ENCODE measurements at regions not wholly inside any gene's neighbourhood (a gene's known extent, or its start where the extent isn't known, plus 50 kb on each side); places are given as distances from the start of the nearest gene placed in this dataset.

- DNase-seq: no peak
These were observed 226.1 kb upstream of the CDH20 start for GRCh38 chr18:61107113-61107512.

DNA sequence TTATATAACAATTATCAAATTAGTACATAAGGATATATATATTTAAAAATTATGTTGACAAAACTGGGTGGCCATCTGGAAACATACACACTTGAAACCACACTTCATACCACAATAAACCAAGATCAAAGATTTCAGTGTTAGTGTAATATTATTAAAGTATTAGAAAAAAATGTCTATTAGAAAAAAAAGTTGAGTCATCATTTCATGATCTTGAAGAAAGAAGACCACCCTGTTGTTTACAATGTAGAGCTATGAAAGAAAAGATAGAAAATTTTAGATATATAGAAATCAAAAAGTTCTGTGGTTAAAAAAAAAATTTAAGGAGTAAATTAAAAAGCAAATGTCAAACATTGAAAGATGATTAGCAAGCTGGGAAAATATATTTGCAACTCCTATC, 224.5 kb upstream of the CDH20 start:
- DNase-seq: no peak

GRCh38 chr18:61123309-61123708, 209.9 kb upstream of the CDH20 start:
- no peak for DNase-seq

GRCh38 chr18:61127714-61128467, 205.3 kb upstream of the CDH20 start:
- DNase-seq: peak; percentile 53 to 84

GRCh38 chr18:61129001-61129400, 204.2 kb upstream of the CDH20 start:
- no peak for DNase-seq

GRCh38 chr18:61132031-61132430, 201.2 kb upstream of the CDH20 start:
- peak in 1 of 2 experiments; percentile 7 for DNase-seq

DNA sequence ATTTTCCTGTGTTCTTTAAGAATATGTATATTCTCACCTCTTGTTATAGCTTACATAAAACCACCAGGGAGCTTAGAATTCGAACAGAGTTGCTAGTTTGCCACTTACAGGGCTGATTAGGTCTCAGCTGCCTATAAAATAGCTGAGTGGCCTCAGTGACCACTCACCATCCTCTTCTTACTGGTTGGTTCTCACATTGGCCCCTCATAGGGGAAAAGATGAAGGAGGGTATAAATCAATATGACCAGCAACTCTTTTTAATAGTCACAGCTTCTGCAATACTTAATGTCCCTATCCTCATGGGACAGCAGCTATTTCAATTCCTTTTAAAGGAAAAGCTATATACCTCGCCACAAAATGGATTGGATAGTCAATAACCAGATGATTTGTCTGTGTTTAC, 199.4 kb upstream of the CDH20 start:
- no peak for DNase-seq

- DNase-seq: no peak
These were observed 196.4 kb upstream of the CDH20 start for GRCh38 chr18:61136711-61137251.

DNA sequence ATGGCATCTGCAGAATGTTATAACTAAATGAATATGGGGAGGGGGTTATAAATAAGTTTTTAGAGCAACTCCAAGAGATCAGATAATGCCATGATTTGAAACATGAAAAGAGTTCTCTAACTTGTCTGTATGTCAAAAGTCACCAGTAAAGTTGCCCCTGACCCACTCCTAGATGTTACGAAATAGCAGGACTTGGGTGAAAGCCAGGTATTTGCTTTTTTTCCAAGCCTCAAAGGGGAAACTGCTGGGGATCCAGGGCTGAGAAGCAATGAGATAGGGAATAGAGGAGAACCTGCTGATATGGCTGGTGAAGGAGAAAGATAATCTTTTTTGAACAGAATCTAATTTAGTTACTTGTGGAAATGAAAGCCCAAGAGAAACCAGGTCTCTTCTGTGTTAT, 191.5 kb upstream of the CDH20 start:
- DNase-seq: no peak

- no peak for DNase-seq
These were observed 184.9 kb upstream of the CDH20 start for GRCh38 chr18:61148322-61148721.

DNA sequence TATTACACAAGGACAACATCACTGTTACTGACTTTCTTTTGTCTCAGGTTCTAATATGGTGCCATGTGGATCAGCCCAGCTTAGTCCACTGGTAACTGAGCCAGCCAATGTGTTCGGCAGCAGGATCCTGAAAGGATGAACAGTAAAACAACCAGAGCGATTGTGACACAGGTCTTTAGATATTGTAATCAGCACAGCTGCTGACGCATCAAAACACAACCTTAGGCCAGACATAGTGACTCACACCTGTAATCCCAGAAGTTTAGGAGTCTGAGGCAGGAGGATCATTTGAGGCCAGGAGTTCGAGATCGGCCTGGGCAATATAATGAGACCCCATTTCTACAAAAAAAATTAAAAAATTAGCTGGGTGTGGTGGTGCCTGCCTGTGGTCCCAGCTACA, 183.4 kb upstream of the CDH20 start:
- DNase-seq: no peak

DNA sequence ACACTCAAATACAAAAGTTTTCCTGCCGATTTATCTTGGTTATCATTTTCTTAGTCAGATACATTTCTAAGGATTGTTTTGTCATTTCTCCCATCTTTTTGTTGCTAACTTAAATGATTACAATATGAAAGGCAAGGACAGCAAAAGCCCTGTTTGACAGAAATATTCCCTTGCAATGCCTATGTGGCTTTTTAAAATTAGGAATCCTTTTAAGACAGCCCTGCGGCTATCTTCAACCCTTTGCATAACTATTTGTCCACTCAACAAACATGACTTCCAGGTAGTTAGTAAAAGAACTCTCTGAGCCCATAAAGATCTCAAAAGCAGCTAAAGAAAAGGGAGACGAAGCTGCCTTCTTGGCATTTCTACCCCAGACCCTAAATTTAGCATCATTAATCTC, 179.7 kb upstream of the CDH20 start:
- no peak for DNase-seq

DNA sequence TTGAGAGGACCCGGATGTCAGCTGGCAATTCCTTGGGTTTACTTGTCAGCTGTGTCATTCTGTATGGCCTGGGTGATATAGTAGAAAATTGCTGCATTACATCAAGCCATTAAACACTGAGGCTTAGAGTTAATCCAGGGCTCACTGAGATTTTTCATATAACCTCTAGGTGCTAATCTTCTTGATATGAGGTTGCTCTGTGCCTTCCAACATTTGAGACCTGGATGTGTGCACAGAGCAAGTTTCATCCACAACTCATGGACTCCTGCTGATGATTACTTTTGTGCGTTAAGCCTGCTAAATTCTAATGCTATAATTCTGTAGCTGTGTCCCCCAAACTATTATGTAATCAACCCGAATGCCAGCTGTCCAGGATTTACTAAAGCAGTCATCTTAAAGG, 178.4 kb upstream of the CDH20 start:
- no peak for DNase-seq

- no peak for DNase-seq
These were observed 177.6 kb upstream of the CDH20 start for GRCh38 chr18:61155586-61155985.

GRCh38 chr18:61157451-61157850, 175.8 kb upstream of the CDH20 start:
- no peak for DNase-seq

GRCh38 chr18:61159246-61159645, 174.0 kb upstream of the CDH20 start:
- DNase-seq: no peak

- no peak for DNase-seq
These were observed 168.9 kb upstream of the CDH20 start for GRCh38 chr18:61164321-61164720.

- no peak for DNase-seq
These were observed 165.3 kb upstream of the CDH20 start for GRCh38 chr18:61167902-61168301.

DNA sequence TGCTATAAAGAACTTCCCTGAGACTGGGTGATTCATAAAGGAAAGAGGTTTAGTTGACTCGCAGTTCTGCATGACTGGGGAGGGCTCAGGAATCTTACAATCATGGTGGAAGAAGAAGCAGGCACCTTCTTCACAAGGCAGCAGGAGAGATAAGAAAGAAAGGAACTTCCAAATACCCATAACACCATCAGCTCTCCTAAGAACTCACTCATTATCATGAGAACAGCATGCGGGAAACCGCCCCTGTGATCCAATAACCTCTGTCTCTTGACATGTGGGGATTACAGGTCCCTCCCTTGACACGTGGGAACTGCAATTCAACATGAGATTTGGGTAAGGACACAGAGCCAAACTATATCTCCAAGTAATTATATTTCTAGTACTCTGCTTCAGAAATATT, 163.8 kb upstream of the CDH20 start:
- DNase-seq: no peak

DNA sequence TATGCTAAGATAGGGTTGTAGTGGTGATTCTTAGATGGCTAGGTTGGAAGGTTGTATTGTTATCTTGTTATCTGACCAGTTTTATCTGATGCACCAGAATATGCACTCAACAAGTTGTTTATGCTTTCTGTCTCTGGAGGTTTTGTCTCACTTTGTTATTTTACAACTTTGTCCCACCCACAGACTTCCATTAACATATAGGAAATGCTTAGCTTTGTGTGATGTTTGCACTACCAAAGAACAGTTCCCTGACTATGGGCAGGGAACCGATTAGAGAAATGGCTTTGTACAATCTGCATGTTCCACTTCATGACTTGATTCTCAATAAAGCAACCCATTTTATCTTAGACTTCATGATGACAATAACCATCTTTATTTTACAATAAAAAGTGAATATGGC, 160.6 kb upstream of the CDH20 start:
- no peak for DNase-seq

DNA sequence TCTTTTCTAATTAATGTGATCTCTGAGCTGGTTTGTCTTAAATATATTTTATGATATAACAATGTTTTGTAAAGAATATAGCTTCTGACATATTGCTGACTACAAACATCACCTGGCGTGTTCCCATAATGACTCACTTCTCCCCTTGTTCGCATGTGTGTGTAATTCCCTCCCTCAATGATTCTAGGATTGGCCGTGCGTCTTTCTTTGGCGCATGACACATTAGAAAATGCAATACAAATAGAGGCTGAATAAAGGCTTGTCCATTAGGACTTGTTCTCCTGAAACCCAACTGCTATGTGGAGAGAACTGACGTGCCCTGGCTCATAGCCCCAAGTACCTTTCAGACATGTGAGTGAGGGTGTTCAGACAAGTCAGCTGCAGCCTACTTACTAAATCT, 159.7 kb upstream of the CDH20 start:
- peak in 1 of 2 experiments; percentile 17 for DNase-seq

GRCh38 chr18:61183798-61184197, 149.4 kb upstream of the CDH20 start:
- DNase-seq: no peak

DNA sequence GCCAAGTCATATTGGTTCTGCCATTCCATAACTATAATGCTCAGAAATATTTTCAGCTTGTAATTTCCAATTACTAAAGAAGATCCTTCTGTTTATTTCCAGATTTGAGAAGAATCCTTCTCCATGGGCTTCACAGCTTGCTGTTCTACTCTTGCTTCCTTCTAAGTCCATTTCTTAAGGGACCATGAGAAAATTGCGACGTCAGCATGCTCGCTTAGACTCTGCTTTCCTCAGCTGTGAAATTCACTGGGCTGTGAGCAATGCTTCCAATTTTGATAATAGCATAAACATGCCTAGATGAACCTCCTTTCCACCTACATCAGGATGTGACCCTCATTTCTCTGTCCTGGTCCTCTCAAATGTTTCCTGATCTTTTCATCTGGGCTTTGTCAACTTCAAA, 145.3 kb upstream of the CDH20 start:
- DNase-seq: no peak

DNA sequence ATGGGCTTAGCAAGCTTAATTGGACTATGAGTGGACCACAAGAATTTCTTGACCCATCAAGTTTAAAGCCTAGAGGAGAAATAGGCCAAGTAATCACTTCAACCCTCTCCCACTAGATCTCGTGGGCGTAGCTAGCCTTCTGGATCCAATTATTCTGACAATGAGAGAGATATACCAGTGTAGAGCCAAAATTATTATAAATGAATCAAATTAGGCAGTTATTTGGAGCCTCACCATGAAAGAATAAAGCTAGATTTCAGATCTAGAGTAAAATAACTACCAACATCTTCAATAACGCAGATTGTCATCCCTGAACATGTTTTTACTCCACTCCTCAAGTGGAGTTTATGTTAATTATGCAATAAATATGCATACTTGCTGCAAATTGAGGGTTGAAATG, 143.9 kb upstream of the CDH20 start:
- no peak for DNase-seq

GRCh38 chr18:61194726-61195125, 138.5 kb upstream of the CDH20 start:
- no peak for DNase-seq
